ENCODE measurements at regions not wholly inside any gene's neighbourhood (a gene's known extent, or its start where the extent isn't known, plus 50 kb on each side); places are given as distances from the start of the nearest gene placed in this dataset.

DNA sequence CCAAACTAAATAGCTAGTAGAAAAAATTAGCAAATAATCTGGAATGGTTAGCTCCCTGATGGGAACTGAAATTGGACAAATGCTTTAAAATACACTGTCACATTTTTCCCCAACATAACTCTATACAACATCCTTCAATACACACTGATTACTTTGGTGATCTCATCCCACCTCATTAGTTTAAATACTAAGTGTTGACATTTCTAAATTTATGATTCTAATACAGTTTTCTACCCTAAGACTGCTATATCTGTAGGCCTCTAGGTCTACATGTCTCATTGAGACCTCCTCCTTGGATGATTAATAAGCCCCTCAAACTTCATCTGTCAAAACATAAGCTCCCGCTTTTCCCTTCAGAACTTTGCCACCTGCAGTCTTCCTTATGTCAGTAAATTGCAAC is 80.7 kb upstream of the SLITRK5 start:
- TF ChIP-seq POLR2A (IDR thresholded peaks at IDR 0.05; ENCODE audit: low read length) (no peak), GATA1 (IDR thresholded peaks at IDR 0.05; ENCODE audit: low read depth, low read length) (no peak)

All from erythroblast (primary cell).